Activated T-cell treated with anti-CD3 and anti-CD28 coated beads for 48 hours (primary cell): ENCODE measurements at regions not wholly inside any gene's neighbourhood (a gene's known extent, or its start where the extent isn't known, plus 50 kb on each side); places are given as distances from the start of the nearest gene placed in this dataset.

Source experiments
- DNase-seq: peaks from one replicate; pipeline ENCODE4 v3.0.0-alpha.2; 2020; ENCODE audit warnings: low read depth

DNA sequence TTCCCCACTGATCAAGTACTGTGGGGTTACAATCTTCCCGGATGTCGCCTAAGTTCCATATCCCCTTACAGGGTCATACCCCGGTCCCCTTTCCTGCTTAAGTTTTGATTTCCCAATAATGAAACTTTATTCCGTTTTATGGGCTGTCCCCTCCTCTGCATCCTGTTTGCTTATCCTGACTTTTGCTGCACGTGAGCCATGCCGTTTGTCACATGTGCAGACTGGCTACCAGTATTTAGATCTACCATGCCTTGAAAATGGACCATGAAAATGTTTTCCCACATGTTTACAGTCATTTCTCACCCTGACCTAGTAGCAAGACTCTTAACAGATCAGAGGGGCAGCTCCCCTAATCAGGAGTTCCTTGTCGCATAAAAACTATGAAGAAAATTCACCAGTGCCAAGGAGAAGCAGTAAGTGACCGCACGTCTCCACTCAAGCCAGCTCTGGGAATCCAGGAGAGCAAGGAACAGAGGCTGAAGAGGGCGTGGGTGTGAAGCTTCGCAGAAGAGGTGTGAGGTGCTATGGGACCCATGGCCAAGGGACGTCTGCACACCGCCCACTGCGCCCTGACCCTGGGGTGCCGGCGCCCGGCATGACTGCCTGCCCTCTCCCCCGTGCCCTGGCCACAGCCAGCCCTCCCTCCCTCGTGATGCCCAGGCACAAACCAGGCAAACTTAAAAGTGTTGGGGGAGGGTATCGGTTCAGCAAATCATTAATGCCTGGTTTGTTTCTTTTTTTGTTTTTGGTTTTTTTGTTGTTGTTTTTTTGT lies 440.8 kb upstream of the SALL3 start:
- DNase-seq = no peak

DNA sequence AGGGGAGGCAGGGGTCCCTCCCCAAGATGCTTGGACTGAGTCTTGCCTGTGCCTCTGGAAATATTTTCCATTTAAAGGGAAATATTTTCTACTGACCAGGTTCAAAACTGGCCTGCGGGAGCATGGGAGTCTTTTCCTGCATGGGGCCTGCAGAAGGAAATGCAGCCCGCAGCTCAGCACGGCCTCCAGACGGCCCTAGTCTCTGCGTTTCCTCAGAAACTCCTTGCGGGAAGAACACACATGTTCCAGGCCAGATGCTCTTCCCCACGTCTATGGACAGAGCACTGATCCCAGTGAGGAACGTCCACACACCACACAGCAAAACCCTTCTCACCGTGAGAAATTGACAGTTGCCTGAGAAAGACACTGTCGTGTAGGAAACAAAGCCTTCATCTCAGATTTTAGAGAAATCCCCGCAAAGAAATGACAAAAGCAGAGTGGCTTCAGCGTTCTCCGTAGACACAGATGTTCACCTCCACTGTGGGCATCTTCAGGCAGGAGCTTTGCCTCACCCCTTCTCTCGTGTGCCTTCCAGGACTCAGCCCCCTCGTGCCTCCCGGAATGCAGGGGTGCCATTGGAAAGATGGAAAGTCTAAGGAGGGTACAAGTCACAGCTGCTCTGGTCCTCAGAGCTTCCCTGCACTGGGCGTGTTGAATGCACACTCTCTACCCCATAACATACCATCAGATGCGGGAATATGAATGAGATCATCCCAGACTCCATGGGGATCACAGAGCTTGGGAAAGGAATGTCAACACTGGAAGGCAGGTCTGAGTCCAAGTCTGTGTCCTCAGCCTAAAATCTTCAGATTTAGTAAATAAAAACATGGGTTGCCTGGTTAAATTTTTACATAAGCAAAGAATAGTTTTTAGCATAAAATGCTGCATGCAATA lies 438.7 kb upstream of the SALL3 start:
- no peak for DNase-seq

- DNase-seq = no peak
Observed at GRCh38 chr18:78542204-78542603, 437.4 kb upstream of the SALL3 start.

GRCh38 chr18:78543201-78543725 lies 436.4 kb upstream of the SALL3 start:
- no peak for DNase-seq

GRCh38 chr18:78546281-78546680 lies 433.3 kb upstream of the SALL3 start:
- no peak for DNase-seq

GRCh38 chr18:78547817-78548216 lies 431.8 kb upstream of the SALL3 start:
- DNase-seq = no peak

- no peak for DNase-seq
Observed at GRCh38 chr18:78548261-78549058, 431.2 kb upstream of the SALL3 start.

DNA sequence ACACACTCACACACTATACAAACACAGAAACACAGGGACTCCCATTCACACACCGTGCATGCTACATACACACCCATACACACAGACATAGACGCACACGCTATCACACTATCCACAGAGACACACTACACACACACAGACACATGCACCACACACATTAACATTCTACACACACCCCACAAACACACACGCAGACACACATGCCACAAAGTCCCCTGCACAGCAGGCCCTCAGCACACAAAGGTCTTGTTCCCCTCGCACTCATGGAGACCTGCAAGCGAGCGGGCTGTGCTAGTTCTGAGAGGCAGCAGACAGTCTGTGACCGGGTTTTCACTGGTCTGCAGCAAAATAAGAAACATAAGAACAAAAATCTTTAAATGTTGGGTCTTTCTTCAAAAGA lies 429.6 kb upstream of the SALL3 start:
- no peak for DNase-seq

DNA sequence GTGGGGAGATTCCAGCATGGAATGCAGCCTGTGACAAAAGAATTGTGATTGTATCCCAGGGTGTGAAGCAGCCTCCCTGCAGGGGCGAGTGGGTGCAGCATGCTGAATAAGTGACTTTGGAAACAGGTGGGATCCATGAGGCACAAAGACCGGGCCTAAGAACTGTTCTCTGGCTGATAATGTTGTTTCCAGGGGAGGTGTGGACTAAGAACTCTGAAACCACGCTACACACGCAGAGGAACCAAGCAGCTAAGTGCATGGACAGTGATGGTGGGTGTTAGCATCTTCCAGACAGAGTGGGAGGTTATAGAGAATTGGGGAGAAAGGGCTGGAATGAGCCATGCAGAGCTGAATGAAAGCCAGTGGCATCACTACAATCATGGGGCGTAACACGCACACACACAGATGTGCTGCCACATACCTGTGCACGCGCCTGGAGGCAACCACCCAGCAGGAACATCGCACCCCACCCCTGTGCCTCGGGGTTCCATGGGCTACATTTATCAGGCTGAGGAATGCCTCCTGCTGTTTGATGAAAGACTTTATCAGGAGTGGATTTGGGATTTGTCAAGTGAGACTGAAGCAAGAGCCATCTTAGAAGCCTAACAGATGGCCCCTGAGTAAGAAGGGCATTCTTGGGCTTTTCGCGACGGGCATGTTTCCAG lies 424.5 kb upstream of the SALL3 start:
- DNase-seq = no peak

- no peak for DNase-seq
Observed at GRCh38 chr18:78557371-78557770, 422.2 kb upstream of the SALL3 start.

DNA sequence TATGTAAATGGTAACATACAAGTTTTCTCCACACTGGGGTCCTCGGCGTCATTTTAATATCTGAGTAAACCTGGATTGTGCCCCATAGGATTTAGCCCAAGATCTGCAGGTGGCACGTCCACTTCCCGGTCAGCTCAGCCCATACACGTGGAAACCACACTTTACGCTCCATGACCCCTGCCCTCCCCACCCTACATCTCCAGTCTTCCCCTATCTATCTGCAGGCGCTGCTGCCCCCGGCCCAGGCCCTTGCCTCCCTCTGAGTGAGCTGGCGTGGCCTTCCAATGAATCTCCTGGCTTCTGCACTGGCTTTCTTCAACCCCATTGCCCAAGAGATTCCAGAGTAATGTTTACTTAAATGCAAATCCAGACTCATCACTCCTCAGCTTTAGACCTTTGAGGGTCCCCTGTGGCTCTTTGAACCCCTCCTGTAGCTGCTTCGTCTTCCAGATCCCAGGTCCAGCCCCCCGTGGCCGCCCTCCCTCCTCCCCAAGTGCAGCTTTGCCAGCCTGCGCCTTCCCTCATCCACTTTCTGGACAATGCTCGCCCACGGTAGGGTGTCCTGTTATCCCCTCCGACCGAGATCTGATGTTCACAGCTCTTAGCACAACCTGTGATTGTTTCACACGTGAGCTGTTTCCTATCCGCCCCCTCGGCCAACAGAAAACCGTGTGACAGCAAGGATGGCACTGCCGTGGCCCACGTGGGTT lies 421.4 kb upstream of the SALL3 start:
- no peak for DNase-seq

DNA sequence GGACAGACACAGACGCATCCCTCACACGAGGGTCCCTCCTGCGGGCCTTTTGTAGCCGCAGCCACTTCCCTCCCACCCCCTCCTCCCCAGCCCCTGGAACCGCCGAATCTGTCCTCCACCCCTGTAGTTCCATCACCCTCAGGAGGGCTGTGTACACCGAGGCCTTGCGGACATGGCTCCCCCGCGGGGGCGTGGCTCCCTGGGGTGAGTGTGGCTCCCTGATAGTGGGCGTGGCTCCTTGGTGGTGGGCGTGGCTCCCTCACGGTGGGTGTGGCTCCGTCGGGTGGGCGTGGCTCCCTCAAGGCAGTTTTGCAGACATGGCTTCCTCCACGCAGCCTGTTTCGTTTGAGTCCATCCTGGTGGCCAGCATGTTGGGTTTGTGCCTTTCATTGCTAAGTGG lies 420.7 kb upstream of the SALL3 start:
- DNase-seq = no peak

GRCh38 chr18:78559584-78559983 lies 420.0 kb upstream of the SALL3 start:
- no peak for DNase-seq

- no peak for DNase-seq
Observed at GRCh38 chr18:78561757-78562510, 417.7 kb upstream of the SALL3 start.

DNA sequence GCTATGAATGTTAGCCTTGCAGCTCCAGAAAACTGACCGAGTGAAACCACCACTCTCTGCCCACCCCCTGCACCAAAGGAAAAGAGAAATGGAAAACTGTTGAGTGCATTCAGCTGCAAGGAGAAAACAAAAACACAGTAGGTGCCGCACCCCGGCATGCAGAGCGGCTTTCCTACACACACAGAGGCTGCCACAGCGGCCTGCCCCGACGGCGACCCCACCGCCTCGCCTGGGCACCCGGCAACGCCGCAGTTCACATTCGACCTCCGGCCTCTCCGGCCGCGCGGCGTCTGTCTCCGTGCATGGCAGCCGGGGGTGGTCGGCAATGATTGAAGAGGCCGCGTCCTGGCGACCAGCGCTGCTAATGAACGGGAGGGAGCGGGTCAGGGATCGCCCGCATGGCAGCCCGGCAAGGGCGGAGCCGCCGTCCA lies 417.1 kb upstream of the SALL3 start:
- DNase-seq = no peak

DNA sequence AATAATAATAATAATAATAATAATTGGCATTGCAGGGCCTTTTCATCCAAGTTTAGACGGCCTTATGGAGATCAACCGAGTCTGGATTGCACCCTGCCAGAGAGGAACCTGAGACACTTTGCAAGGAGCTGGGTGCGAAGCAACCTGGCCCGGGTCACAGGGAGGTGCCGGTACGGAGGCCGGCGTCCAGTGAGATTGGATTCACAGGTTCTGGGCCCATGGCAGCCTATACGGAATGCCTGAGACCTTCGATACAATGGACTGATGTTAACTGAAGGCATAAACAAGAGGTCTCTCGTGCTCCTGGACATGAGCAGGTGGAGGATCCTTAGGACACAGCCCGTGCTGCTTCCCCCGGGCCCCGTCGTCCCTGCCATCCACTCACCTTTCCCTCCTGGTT lies 416.5 kb upstream of the SALL3 start:
- no peak for DNase-seq

DNA sequence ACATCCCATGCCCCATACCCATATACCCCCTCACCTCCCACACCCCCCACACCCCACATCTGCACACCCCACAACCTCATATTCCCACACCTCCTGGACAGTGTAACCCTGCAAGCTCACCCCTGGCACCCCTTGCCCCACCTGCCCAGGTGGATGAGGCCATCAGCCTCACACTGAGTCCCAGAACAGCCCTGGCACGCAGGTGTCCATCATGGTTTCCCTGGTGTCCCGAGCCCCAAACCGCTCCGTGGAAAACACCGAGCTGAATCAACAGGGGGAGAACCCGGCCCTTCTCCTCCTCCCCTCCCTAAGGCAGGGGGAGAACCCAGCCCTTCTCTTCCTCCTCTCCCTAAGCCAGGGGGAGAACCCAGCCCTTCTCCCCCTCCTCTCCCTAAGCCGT lies 415.6 kb upstream of the SALL3 start:
- no peak for DNase-seq

- no peak for DNase-seq
Observed at GRCh38 chr18:78564518-78564917, 415.1 kb upstream of the SALL3 start.

- no peak for DNase-seq
Observed at GRCh38 chr18:78565240-78565639, 414.4 kb upstream of the SALL3 start.

GRCh38 chr18:78566065-78566464 lies 413.6 kb upstream of the SALL3 start:
- no peak for DNase-seq
